GM18517 (cell line): ENCODE measurements at regions not wholly inside any gene's neighbourhood (a gene's known extent, or its start where the extent isn't known, plus 50 kb on each side); places are given as distances from the start of the nearest gene placed in this dataset.
"Not testable (repeated sequence)": the region's sequence is repeated elsewhere in the genome, so short reads cannot be mapped to it uniquely, and the experiment has no call there.

ENCODE experiments used
- ATAC-seq: cut with Tn5 transposase; IDR thresholded peaks from one replicate; pipeline ENCODE4 v1.9.1; 2021; ENCODE audit warnings: mild to moderate bottlenecking, moderate library complexity; ENCODE audit not compliant: unreplicated experiment

GRCh38 chr5:99617335-99617734 lies 688.5 kb upstream of the CHD1 start:
- no peak for ATAC-seq

- ATAC-seq, result no peak
These were observed 686.1 kb upstream of the CHD1 start for GRCh38 chr5:99614888-99615287.

GRCh38 chr5:99607124-99607523 lies 678.3 kb upstream of the CHD1 start:
- ATAC-seq, result no peak

GRCh38 chr5:99605904-99606303 lies 677.1 kb upstream of the CHD1 start:
- ATAC-seq, result no peak

GRCh38 chr5:99600952-99601351 lies 672.1 kb upstream of the CHD1 start:
- ATAC-seq, result no peak

GRCh38 chr5:99590806-99591205 lies 662.0 kb upstream of the CHD1 start:
- ATAC-seq, result no peak

GRCh38 chr5:99589424-99589823 lies 660.6 kb upstream of the CHD1 start:
- no peak for ATAC-seq

GRCh38 chr5:99587983-99588382 lies 659.2 kb upstream of the CHD1 start:
- peak; percentile 47 for ATAC-seq

- ATAC-seq, result no peak
These were observed 658.1 kb upstream of the CHD1 start for GRCh38 chr5:99586878-99587277.

- not testable (repeated sequence) for ATAC-seq
These were observed 652.4 kb upstream of the CHD1 start for GRCh38 chr5:99581204-99581603.

- not testable (repeated sequence) for ATAC-seq
These were observed 634.3 kb upstream of the CHD1 start for GRCh38 chr5:99562937-99563627.

GRCh38 chr5:99553211-99553810 lies 624.5 kb upstream of the CHD1 start:
- ATAC-seq, result no peak

GRCh38 chr5:99544356-99544755 lies 615.5 kb upstream of the CHD1 start:
- ATAC-seq, result no peak

- no peak for ATAC-seq
These were observed 615.0 kb upstream of the CHD1 start for GRCh38 chr5:99543841-99544240.

- not testable (repeated sequence) for ATAC-seq
These were observed 605.4 kb upstream of the CHD1 start for GRCh38 chr5:99534241-99534640.

GRCh38 chr5:99521666-99522065 lies 592.9 kb upstream of the CHD1 start:
- ATAC-seq, result not testable (repeated sequence)

- not testable (repeated sequence) for ATAC-seq
These were observed 587.2 kb upstream of the CHD1 start for GRCh38 chr5:99515864-99516490.

GRCh38 chr5:99510237-99510866 lies 581.5 kb upstream of the CHD1 start:
- not testable (repeated sequence) for ATAC-seq

- not testable (repeated sequence) for ATAC-seq
These were observed 580.3 kb upstream of the CHD1 start for GRCh38 chr5:99509064-99509463.

- not testable (repeated sequence) for ATAC-seq
These were observed 566.6 kb upstream of the CHD1 start for GRCh38 chr5:99495456-99495855.

GRCh38 chr5:99478450-99478849 lies 549.6 kb upstream of the CHD1 start:
- not testable (repeated sequence) for ATAC-seq

- not testable (repeated sequence) for ATAC-seq
These were observed 544.5 kb upstream of the CHD1 start for GRCh38 chr5:99473328-99473727.
